ENCODE measurements at regions not wholly inside any gene's neighbourhood (a gene's known extent, or its start where the extent isn't known, plus 50 kb on each side); places are given as distances from the start of the nearest gene placed in this dataset.
"Not testable (repeated sequence)": the region's sequence is repeated elsewhere in the genome, so short reads cannot be mapped to it uniquely, and the experiment has no call there.

DNA sequence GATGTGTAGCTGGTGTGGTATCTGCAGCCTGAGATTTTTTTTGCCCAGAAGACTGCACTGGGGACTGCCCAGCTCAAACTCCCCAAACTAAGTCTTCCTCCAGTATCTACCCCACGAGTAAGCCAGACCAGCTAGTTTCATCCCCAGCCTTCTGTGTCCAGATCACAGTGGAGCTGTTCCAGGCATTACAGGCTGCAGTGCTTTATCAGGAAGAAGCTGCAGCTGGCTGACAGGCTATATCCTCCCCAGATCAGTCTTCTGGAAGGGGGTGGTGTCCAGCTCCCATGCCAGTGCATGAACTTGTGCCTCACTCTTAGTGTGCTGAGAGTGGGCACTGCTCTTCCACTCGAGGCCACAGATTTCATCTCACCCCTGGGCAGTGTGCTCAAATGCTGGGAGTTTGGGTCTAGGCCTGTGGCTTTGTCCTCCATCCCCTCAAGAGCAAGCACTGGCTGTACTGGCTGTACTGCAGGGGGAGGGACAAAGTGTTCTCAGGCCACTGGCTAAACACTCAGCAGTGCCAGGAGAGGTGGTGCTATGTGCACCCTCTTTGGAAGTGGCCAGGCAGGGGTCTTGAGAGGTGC is 679.1 kb upstream of the COBL start:
- no peak for DNase-seq

DNA sequence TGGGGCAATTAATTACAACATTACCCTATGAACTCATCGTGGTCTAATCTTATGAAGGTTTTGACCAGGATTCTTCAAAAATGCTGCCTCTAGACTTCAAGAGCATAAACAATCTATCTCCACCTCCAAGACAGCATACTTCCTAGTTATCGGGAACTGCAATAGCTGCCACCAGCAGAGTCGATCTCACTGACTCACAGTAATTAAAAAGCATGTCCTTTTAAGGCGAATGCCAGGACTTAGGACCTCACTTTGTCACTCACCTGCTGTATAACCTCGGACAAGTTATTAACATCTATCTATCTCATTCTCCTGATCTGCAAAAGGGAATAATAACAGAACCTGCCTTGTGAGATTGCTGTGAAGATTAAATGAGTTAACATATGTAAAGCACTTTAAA is 666.0 kb upstream of the COBL start:
- DNase-seq = no peak

DNA sequence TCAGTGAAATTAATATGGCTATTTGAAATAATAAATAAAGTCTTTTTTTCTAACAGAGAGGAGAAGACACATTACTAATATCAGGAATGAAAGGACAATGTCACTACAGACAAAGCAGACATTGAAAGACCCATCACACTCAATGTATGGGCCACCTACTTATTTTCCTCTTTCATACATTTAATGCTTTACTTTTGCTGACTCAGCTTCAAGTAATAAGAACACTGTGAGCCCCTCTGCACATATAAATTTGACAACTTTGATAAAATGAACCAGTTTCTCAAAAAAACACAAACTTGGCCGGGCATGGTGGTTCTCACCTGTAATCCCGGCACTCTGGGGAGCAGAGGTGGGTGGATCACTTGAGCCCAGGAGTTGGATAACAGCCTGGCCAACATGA is 664.2 kb upstream of the COBL start:
- DNase-seq = no peak

DNA sequence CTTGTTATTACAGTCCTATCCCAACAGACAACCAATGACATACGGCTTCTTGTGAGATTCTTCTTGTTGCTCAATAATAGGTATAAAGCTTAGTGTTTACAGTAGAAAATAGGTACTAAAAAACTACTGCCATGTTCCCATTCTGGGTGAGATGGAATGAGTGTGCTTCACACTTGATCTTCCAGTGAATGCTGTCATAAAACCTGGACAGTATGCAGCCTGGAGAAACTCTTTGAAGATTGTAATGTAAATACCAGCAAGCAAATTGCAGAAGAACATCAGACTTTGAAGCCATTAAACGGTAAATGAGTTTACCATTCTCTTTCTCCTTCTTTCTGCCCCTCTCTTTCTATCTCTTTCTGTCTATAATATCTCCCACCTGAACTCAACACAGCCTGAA is 663.7 kb upstream of the COBL start:
- no peak for DNase-seq

DNA sequence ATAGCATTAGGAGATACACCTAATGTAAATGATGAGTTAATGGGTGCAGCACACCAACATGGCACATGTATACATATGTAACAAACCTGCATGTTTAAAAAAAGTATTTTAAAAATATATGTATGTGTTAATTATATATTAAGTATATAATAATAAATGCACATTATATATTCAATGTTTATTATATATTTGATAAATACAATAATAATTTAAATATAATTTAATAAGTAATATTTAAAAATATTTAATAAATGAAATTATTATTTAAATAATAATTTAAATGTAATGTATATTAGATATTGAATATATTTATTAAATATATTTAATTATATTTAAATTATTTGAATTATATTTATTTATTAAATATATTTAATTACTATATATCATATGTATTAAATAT is 661.3 kb upstream of the COBL start:
- no peak for DNase-seq

DNA sequence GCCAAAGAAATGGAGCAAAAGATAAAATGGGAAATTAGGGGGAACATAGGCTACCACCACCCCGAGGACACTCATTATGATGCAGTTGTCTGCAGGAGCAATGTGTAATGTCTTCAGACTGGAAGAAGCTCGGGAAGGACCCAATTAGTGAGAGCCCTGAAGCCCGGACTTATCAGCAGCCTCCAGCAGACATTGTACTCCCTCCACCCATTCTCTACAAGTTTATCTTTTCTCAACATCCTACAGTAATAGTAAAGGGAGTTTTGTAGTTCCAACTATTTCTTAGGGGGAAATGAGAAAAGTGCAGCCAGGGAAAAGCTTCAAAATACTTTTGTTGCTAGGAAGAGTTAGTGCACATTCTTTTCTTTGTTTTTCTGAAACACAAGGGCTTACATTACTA is 657.3 kb upstream of the COBL start:
- DNase-seq = no peak

DNA sequence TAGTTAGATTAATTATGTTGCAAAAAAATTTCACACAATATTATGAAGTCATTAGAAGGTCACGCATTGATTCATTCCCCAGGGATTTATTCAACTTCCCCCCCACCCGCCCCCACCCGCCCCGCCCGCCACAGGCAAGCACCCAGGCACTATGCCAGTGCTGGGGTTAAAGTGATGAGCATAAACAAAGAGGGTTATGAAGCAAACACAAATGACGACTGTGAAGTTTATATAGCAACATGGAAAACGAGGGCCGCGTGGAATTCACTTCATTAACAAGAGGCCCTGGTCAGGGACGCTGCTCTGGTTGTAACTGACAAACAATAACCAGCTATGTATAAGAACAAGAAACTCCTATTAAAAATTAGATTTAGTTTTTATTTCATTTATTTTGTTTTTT is 656.5 kb upstream of the COBL start:
- no peak for DNase-seq

DNA sequence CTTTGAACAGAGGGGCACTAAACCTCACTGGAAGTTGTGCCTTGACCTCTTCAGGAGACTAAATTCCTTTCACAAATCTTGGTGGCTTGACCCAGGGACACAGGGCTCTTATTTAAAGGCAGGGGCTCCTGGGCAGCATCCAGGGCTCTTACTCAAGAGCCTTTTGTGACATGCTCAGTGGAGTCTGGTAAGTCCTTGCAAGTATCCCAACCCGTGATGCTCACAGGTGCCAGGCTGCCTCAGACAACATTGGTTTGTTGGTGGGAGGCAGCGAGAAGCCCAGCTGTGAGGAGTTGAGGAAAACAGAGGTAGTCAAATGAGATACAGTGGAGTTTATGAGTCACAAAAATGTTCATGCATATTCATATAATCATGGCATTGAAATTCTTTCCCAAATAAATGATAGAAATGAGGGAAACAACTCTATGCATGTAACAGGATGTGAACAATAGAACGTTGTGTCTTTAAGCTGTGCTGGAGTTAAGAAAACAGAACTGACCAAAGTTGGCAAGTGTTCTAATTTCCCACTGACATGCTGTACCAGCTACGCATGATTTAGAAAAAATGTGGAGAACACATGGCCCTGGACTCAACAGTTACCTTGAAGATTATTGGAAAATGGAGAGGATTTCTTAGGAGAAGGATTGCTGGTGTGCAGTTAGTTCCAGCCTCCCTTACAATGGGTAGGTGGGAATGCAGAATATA is 654.5 kb upstream of the COBL start:
- no peak for DNase-seq

DNA sequence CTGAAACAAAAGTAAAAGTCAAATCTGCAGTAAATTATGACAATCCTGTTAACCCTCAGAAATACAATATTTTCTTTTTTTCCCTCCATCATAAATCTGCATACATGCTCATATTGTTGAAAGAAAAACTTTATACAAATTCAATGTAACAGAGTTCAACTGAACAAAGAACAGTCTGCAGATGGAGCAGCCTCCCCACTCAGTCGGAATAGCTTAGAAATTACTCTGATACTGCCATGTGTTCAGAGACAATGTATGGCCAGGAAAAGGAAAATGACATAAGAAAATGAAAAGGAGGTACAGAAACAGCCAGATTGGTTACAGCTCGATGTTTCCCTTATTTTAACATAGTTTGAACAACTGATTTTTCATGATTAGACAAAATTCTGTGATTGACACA is 651.9 kb upstream of the COBL start:
- no peak for DNase-seq

DNA sequence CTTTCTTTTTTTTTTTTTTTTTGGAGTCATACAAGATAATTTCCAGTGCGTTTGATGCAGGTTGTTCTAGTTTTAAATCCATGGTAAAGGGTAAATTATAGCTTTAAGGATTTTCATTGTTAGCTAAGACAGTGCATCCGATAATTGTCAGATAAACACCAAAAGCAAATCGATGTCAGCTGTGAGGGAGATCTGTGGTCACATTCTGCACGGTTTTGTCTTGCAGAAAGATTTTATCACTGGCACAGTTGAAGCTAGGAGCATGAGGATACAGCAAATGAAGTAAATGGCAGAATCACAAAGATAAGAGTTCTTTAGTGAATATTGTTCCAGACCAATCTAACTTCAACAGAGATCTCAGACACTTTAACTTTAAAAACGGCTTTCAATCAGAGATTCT is 648.8 kb upstream of the COBL start:
- DNase-seq = no peak

DNA sequence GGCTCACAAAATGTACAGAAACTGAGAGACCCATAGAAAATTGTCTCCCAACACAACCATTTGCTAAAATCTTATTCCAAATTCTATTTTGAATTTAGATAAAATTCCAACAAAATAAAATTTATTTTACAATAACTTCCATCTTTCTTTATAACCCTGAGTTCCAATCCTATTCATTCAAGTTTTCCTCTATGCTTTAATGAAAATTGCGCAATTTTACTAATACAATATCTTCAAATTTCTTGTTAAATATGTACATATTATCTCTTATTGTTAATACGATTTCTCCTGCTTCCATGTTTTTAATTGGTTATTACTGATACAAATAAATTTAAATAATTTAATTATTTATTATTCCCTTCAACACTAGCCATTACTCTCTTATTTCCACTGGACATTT is 645.2 kb upstream of the COBL start:
- DNase-seq = no peak

DNA sequence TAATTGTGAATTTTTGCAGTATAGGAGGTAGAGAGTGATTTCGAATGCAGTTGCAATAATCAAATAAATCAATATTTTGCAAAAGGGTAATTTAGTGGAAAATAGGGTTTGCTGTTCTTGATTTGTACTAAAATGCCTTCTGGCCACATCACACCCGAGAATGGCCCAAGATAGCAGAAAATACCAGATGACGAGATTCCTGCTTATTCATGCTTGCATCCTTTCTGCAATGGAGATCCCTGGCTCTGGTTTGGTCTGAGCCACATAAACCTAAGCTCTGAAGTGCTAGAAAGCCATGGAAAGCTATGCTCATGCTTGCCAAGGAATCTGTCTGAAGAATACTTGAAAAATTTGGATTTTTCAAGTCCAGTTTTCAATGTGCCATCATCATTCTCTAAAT is 634.2 kb upstream of the COBL start:
- DNase-seq = no peak

DNA sequence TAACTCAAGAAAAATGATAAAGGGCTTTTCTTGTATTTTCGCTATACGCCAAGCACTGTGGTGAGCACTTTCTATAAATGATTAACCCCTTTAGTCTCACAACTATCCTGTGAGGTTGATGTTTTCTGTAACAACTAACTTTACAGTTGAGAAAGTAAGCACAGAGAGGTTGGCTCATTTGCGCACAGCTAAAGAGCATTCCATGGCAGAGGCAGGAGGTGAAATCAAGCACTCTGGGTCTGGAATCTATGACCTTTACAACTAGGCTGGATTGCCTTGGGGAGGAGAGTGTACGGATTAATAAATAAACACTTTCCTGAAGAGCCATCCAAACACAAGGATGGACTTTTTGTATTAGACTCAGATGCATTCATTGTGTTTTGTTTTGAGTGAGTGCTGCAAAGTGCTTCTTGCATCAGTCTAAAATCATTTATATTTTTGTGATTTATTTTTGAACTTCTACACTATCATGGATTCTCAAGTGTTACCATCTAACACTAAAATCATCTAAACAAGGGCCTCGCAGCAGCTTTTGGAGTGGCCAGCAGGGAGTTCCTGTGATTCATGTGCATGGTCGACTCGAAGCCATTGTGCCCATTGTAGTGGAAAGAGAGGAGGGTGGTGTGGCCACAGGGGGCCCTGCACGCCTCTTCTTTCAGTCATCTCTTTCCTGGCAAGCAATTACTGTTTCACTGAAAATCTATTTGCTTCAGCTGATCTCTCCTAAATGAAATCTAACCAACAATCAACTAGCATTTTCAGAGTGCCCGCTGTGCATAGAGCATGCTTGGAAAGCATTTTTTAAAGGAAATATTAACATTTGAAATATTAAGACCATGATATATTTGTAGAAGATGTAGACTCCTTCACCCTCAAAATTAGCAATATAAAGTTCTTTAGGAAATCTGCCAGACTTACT is 633.4 kb upstream of the COBL start:
- DNase-seq = no peak

DNA sequence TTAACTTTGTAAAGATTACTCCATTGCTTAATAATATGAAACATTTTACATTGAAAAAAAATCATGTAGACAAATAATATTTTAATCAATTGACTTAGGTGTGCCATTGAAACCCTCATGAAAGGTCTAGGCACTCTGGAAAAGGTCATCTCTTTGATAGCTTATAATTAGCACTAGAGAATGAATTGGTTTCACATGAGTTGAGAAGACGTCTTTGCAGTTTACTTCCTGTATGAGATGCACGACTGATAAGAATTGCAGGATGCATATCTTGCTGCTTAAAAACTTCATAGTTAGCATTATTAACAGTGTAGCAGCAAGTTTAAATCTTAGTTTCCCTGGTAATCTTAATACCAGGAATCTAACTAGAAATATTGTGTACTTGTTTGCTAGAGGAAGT is 614.2 kb upstream of the COBL start:
- no peak for DNase-seq

DNA sequence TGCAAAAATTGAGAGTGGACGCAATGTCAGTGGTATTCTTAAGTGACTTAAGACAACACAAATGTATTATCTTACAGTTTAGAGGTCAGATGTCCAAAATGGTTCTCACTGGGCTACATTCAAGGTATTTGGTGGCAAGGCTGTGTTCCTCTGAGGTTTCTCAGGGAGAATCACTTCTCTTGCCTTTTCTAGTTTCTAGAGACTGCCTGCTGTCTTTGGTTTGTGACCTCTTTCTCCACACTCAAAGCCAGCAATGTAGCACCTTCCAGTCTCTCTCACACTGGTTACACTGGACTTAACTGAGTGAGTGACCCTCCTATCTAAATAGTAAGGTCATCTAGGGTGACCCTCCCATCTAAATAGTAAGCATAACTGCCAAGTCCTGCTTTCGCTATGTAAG is 613.2 kb upstream of the COBL start:
- DNase-seq = no peak

DNA sequence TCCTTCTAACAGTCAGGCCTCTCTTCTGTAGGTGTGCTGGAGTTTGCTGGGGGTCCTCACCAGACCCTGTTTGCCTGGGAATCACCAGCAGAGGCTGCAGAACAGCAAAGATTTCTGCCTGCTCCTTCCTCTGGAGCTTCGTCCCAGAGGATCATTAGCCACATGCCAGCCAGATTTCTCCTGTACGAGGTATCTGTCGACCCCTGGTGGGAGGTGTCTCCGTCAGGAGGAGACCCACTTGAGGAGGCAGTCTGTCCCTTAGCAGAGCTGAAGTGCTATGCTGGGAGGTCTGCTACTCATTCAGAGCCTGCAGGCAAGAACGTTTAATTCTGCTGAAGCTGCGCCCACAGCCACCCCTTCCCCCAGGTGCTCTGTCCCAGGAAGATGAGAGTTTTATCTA is 611.1 kb upstream of the COBL start:
- no peak for DNase-seq

DNA sequence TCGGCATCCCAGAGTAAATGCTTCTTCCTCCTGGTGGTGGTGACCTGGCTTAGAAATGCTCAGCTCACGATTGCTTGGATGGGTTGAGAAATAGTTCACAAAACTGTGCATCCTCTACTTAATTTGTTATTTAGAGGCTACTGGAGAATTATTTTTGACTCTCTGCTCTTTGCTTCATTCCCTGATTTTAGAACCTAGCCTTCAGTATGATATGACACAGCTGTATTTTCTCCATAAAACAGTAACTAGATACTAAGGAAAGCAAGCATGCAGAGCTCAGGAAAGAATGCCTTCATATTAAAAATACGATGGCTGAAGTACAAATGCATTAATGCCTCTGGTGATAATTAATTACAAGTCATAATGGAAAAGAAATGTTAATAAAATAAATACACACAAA is 602.0 kb upstream of the COBL start:
- DNase-seq = no peak

DNA sequence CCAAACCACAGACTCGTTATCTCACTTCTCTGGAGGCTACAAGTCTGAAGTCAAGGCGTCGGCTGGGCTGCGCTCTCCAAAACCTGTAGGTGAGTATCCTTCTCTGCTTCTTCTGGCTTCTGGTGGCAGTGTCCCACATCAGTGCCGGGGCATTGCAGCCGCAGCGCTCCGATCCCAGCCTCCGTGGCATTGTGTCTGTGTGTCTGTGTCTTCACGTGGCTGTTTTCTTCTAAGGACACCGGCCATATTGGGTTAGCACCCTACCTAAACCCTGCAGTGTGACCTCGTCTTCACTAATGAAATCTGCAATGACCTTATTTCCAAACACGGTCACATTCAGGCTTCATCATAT is 584.9 kb upstream of the COBL start:
- DNase-seq = no peak

DNA sequence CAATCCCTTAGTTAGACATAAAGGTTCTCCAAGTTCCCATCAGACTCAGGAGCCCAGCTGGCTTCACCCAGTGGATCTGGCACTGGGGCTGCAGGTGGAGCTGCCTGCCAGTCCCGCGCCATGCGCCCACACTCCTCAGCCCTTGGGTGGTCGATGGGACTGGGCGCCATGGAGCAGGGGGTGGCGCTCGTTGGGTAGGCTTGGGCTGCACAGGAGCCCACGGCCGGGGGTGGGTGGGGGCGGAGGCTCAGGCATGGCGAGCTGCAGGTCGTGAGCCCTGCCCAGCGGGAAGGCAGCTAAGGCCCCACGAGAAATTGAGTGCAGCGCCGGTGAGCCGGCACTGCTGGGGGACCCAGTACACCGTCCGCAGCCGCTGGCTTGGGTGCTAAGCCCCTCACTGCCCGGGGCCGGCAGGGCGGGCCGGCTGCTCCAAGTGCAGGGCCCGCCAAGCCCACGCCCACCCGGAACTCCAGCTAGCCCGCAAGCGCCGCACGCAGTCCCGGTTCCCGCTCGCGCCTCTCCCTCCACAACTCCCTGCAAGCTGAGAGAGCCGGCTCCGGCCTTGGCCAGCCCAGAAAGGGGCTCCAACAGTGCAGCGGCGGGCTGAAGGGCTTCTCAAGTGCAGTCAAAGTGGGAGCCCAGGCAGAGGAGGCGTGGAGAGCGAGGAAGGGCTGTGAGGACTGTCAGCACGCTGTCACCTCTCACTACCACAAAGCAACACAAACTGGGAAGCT is 584.3 kb upstream of the COBL start:
- not testable (repeated sequence) for DNase-seq

DNA sequence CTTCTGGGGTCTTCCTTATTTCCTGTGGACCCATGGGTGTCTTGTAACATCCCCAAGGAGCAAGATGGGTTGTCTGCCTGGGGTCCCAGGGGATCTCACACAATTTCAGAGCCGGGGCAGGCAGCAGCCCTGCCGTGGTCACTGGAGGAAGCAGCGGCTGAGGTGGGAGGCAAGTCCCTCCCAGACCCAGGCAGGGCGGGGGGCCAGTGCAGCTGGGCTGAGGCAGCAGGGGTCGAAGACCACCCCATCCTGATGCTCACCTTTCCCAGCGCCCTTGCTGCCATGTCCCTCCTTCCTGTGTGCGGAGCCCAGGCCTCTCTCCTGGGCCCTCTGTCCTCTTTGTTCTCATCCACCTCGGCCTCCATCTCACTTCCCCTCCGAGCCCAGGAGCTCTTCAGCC is 583.0 kb upstream of the COBL start:
- no peak for DNase-seq

DNA sequence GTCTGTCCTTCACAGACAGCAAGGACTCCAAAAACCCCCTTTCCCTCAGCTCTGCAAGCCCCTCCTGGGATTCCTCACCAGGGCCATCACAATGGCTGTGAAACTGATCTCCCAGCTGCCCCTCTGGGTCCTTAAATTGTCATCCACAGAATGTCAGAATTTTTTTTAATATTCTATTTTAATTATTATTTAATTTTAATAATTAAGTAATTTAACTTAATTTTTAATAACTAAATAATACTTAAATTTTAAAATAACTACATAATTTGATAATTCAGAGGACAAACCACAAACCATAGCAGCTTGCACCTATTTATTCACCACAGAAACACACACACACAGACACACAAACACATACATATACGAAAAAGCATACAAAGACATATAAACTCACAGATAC is 565.8 kb upstream of the COBL start:
- no peak for DNase-seq

DNA sequence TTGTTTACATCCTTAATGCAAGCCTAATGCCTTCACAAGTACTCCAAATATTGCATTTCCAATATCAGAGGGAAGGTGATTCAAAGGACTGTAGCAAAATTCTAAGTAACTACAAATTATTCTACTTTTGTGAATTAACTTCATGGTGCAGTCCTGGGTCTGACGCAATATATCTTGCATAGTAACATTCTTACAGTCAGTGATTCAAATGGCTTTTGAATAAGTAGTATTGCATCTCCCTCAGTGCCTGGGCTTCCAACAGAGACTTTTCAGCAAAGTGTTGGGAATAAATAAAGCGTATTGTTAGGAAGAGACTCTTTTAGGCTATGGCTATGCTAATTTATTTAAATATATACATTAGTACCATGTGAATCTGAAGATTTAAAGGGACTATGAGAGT is 564.7 kb upstream of the COBL start:
- DNase-seq = no peak

DNA sequence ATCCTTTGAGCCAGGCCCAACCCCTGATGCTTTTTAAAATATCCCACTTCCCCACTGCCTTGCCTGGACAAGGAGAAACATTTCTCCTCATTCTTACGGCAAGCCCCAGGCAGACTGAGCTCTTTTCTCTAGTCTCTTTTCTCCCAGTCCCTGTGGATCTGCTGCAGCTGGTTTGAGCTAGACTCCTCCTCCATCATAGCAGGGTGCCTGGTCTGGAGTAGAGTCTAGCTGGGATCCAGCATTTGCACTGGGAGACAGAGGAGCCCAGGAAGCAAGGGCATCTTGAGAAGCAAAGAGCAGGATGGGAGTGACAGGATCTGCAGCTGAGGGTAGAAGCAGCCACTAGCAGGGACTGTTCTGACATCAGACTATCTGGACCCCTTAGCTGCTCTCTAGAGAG is 562.3 kb upstream of the COBL start:
- DNase-seq = no peak

DNA sequence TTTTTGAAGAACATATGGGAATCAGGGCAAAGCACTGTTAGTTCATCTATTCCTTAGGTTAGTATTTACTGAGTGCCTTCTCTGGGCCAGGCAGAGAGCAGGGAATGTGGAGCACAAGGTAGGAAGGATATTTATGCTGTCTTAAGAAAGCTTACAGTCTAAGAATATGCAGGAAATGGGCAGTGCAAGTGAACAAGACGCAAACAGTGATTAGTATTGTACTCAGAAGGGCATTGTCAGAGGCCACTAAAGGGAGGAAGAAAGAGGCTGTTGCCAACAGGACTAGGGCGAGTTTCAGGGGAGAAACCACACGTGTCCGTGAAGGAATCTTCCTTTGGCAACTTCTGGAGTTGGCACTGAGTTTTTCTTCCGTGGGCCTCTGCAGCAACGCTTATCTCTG is 552.8 kb upstream of the COBL start:
- DNase-seq = no peak
